HL-60 (cell line): ENCODE measurements at regions not wholly inside any gene's neighbourhood (a gene's known extent, or its start where the extent isn't known, plus 50 kb on each side); places are given as distances from the start of the nearest gene placed in this dataset.

Experiments used
- DNase-seq, 2 experiments: peaks; one replicate each; pipeline ENCODE4 v3.0.0-alpha.2; 2010 to 2020; ENCODE audit warnings: low read depth in 1 of 2, low spot score in 1 of 2
- H3K27ac ChIP-seq: fragments of 250-450 bp; sonication (Bioruptor Pico); replicated peaks from 2 replicates; pipeline ENCODE4 v1.5.1; 2020; ENCODE audit warnings: mild to moderate bottlenecking, moderate library complexity
- H3K27me3 ChIP-seq: fragments of 250-450 bp; sonication (Bioruptor Pico); 2 replicates; pipeline ENCODE4 v1.5.1; 2021; ENCODE audit warnings: mild to moderate bottlenecking, moderate library complexity; ENCODE audit not compliant: insufficient read depth, poor library complexity, severe bottlenecking
- H3K4me3 ChIP-seq: replicated peaks from 2 replicates; pipeline ENCODE4 v1.5.1; 2011; ENCODE audit warnings: mild to moderate bottlenecking, control low read depth, low read length; ENCODE audit not compliant: insufficient read depth
- CTCF ChIP-seq: IDR thresholded peaks from one replicate; pipeline ENCODE4 v1.5.1; 2011; ENCODE audit warnings: low read length, control low read depth, inconsistent platforms; ENCODE audit not compliant: insufficient read depth
- GABPA ChIP-seq: IDR thresholded peaks from 2 replicates; pipeline ENCODE4 v1.6.1; 2012; ENCODE audit warnings: low read depth
- POLR2AphosphoS5 ChIP-seq: IDR thresholded peaks from 2 replicates; pipeline ENCODE4 v1.6.1; 2012; ENCODE audit warnings: low read depth
- REST ChIP-seq: IDR thresholded peaks from 2 replicates; pipeline ENCODE4 v1.6.1; 2012; ENCODE audit warnings: low read depth; ENCODE audit not compliant: insufficient replicate concordance
- SPI1 ChIP-seq: IDR thresholded peaks from 2 replicates; pipeline ENCODE4 v1.6.1; 2012; ENCODE audit warnings: low read depth, mild to moderate bottlenecking, borderline replicate concordance

- Histone ChIP-seq H3K4me3 (no peak overlapping the region), H3K27me3 (no peaks in the 10 kb centered on the region), H3K27ac (no peak overlapping the region)
- TF ChIP-seq SPI1 = no peak
- TF ChIP-seq GABPA = no peak
- TF ChIP-seq POLR2AphosphoS5 = no peak
- TF ChIP-seq CTCF = no peak
- no peak for TF ChIP-seq REST
- no peak for DNase-seq
Observed at GRCh38 chr5:117102591-117102990, 528.0 kb upstream of the SEMA6A start.

GRCh38 chr5:117100176-117100575, 525.6 kb upstream of the SEMA6A start:
- TF ChIP-seq CTCF = no peak
- no peak for TF ChIP-seq POLR2AphosphoS5
- TF ChIP-seq GABPA = no peak
- TF ChIP-seq REST = no peak
- TF ChIP-seq SPI1 = no peak

GRCh38 chr5:117098094-117098493, 523.5 kb upstream of the SEMA6A start:
- no peak overlapping the region for H3K4me3 ChIP-seq
- no peak overlapping the region for H3K27ac ChIP-seq
- no peaks in the 10 kb centered on the region for H3K27me3 ChIP-seq
- TF ChIP-seq POLR2AphosphoS5 (no peak), CTCF (no peak), SPI1 (no peak), REST (no peak)
- no peak for DNase-seq

More at GRCh38 chr5:117100176-117100575, 525.6 kb upstream of the SEMA6A start:
- H3K27me3 ChIP-seq = no peaks in the 10 kb centered on the region
- H3K4me3 ChIP-seq = no peak overlapping the region
- DNase-seq = no peak
- no peak overlapping the region for H3K27ac ChIP-seq
